NCI-H524 (cell line): ENCODE measurements at regions not wholly inside any gene's neighbourhood (a gene's known extent, or its start where the extent isn't known, plus 50 kb on each side); places are given as distances from the start of the nearest gene placed in this dataset.

Experiments used
- DNase-seq, 2 experiments: peaks; one replicate each; lab custom pipeline; 2025; lab: John Stamatoyannopoulos, UW

- DNase-seq = no peak
These were observed 371.1 kb upstream of the C1orf87 start for GRCh38 chr1:60444680-60445079.

GRCh38 chr1:60436186-60436585 lies 362.6 kb upstream of the C1orf87 start:
- DNase-seq = no peak

- DNase-seq = no peak
These were observed 358.0 kb upstream of the C1orf87 start for GRCh38 chr1:60431593-60431992.

GRCh38 chr1:60430375-60430774 lies 356.8 kb upstream of the C1orf87 start:
- no peak for DNase-seq

- DNase-seq = peak; percentile 49 to 77
These were observed 354.6 kb upstream of the C1orf87 start for GRCh38 chr1:60428127-60428526.

GRCh38 chr1:60427701-60428100 lies 354.1 kb upstream of the C1orf87 start:
- peak; percentile 49 to 70 for DNase-seq

GRCh38 chr1:60427194-60427593 lies 353.6 kb upstream of the C1orf87 start:
- no peak for DNase-seq

GRCh38 chr1:60425528-60425927 lies 352.0 kb upstream of the C1orf87 start:
- peak; percentile 1 to 29 for DNase-seq

- DNase-seq = no peak
These were observed 349.7 kb upstream of the C1orf87 start for GRCh38 chr1:60423146-60423780.

GRCh38 chr1:60421965-60422364 lies 348.4 kb upstream of the C1orf87 start:
- no peak for DNase-seq

GRCh38 chr1:60419023-60419422 lies 345.5 kb upstream of the C1orf87 start:
- DNase-seq = no peak

GRCh38 chr1:60415696-60416095 lies 342.1 kb upstream of the C1orf87 start:
- no peak for DNase-seq

GRCh38 chr1:60413091-60413490 lies 339.5 kb upstream of the C1orf87 start:
- DNase-seq = no peak

- no peak for DNase-seq
These were observed 338.0 kb upstream of the C1orf87 start for GRCh38 chr1:60411591-60411990.

- DNase-seq = no peak
These were observed 329.2 kb upstream of the C1orf87 start for GRCh38 chr1:60402816-60403215.

- no peak for DNase-seq
These were observed 328.6 kb upstream of the C1orf87 start for GRCh38 chr1:60402216-60402615.

GRCh38 chr1:60394436-60394835 lies 320.9 kb upstream of the C1orf87 start:
- DNase-seq = no peak

GRCh38 chr1:60390593-60391282 lies 317.2 kb upstream of the C1orf87 start:
- DNase-seq = no peak

- no peak for DNase-seq
These were observed 314.8 kb upstream of the C1orf87 start for GRCh38 chr1:60388092-60388987.

GRCh38 chr1:60387175-60387574 lies 313.6 kb upstream of the C1orf87 start:
- DNase-seq = no peak

- DNase-seq = no peak
These were observed 312.7 kb upstream of the C1orf87 start for GRCh38 chr1:60386249-60386648.

- DNase-seq = no peak
These were observed 302.6 kb upstream of the C1orf87 start for GRCh38 chr1:60376196-60376595.

GRCh38 chr1:60374537-60374936 lies 301.0 kb upstream of the C1orf87 start:
- no peak for DNase-seq
